GM12878 (cell line): ENCODE measurements at regions not wholly inside any gene's neighbourhood (a gene's known extent, or its start where the extent isn't known, plus 50 kb on each side); places are given as distances from the start of the nearest gene placed in this dataset.

Source experiments
- ATAC-seq: fragments of 200-7000 bp; cut with Tn5 transposase; 3 replicates; pipeline ENCODE4 v1.9.1; 2020; ENCODE audit warnings: mild to moderate bottlenecking, moderate library complexity
- BruUV-seq: library from RNA; stranded (reverse); fragments of 400-500 nt; replicated peaks from 2 replicates; lab custom pipeline; 2021; lab: Mats Ljungman, UMichigan
- CTCF ChIA-PET: fragments of 300-600 bp; sonication (Branson Sonifier 250); formaldehyde crosslinking; extraction: SDS; loops from one replicate; lab custom pipeline; 2021; ENCODE audit warnings: inconsistent platforms; lab: Yijun Ruan, JAX
- POLR2A ChIA-PET: fragments of 350-600 bp; formaldehyde crosslinking; extraction: SDS; loops from one replicate; lab custom pipeline; 2021; ENCODE audit warnings: inconsistent platforms; lab: Charles Lee
- RAD21 ChIA-PET: fragments of 300-600 bp; sonication (Branson Sonifier 250); formaldehyde crosslinking; loops from one replicate; lab custom pipeline; 2023; ENCODE audit warnings: antibody characterized with exemption; ENCODE audit not compliant: unreplicated experiment; lab: Charles Lee
- SMC1A ChIA-PET: fragments of 300-600 bp; sonication (Branson Sonifier 250); formaldehyde crosslinking; loops from one replicate; lab custom pipeline; 2023; ENCODE audit not compliant: unreplicated experiment, uncharacterized antibody; lab: Charles Lee
- DNase-seq: peaks from one replicate; pipeline ENCODE4 v3.0.0-alpha.2; 2011; ENCODE audit warnings: low read depth, low spot score
- FAIRE-seq: peaks from 3 replicates; lab custom pipeline; 2011; peaks lifted over from hg19 to GRCh38; lab: Jason Lieb, UNC
- H2AFZ ChIP-seq: 2 replicates; pipeline ENCODE4 v1.6.0; 2011; ENCODE audit warnings: low read depth, low read length, control low read depth; ENCODE audit not compliant: control insufficient read depth
- H3K27ac ChIP-seq: 2 replicates; pipeline ENCODE4 v1.5.1; 2011; ENCODE audit warnings: control low read depth; ENCODE audit not compliant: control insufficient read depth, insufficient read depth
- H3K27me3 ChIP-seq, 2 experiments: replicated peaks in 1 of 2; 2 replicates each; pipeline versions ENCODE4 v1.6.0 to v1.6.1; 2011; ENCODE audit warnings: low read length in 1 of 2; ENCODE audit not compliant: control insufficient read depth in 2 of 2, insufficient read depth in 2 of 2
- H3K36me3 ChIP-seq, 2 experiments: 2 replicates each; pipeline ENCODE4 v1.5.1; 2011; ENCODE audit warnings: low read length in 1 of 2; ENCODE audit not compliant: control insufficient read depth in 2 of 2, insufficient read depth in 2 of 2
- H3K4me1 ChIP-seq: 2 replicates; pipeline ENCODE4 v1.6.1; 2011; ENCODE audit warnings: mild to moderate bottlenecking, low read length, moderate library complexity, mixed read lengths; ENCODE audit not compliant: control insufficient read depth, insufficient read depth
- H3K4me2 ChIP-seq: 2 replicates; pipeline ENCODE4 v1.6.0; 2011; ENCODE audit warnings: control low read depth; ENCODE audit not compliant: control insufficient read depth, insufficient read depth
- H3K4me3 ChIP-seq: fragments of 200-600 bp; sonication (generic); 2 replicates; pipeline ENCODE4 v1.5.1; 2016
- H3K79me2 ChIP-seq: 2 replicates; pipeline ENCODE4 v1.6.0; 2011; ENCODE audit warnings: low read length; ENCODE audit not compliant: control insufficient read depth, insufficient read depth
- H3K9ac ChIP-seq: 2 replicates; pipeline ENCODE4 v1.8.0; 2011; ENCODE audit warnings: low read length, control low read depth, mixed read lengths; ENCODE audit not compliant: control insufficient read depth, insufficient read depth
- H3K9me3 ChIP-seq: replicated peaks from 3 replicates; pipeline ENCODE4 v1.5.1; 2011; ENCODE audit warnings: mild to moderate bottlenecking, low read length; ENCODE audit not compliant: control insufficient read depth, insufficient read depth
- H4K20me1 ChIP-seq: 2 replicates; pipeline ENCODE4 v1.6.0; 2011; ENCODE audit not compliant: control insufficient read depth, insufficient read depth
- BCL3 ChIP-seq: IDR thresholded peaks from 2 replicates; pipeline ENCODE4 v1.6.1; 2011; ENCODE audit warnings: borderline replicate concordance, low read depth, mild to moderate bottlenecking, moderate library complexity, low read length; ENCODE audit not compliant: insufficient read depth, poor library complexity, severe bottlenecking
- BCLAF1 ChIP-seq: fragments of 450-650 bp; IDR thresholded peaks from 2 replicates; pipeline ENCODE4 v1.6.1; 2017; ENCODE audit warnings: antibody characterized with exemption, mild to moderate bottlenecking, moderate library complexity
- CEBPB ChIP-seq, 2 experiments: fragments of 150-350 bp in 1 of 2; IDR thresholded peaks; 2 replicates each; pipeline ENCODE4 v1.6.1; 2012 to 2014; ENCODE audit warnings: low read depth in 2 of 2, low read length in 2 of 2, borderline replicate concordance in 1 of 2, inconsistent platforms in 1 of 2
- CHD1 ChIP-seq: IDR thresholded peaks from 2 replicates; pipeline ENCODE4 v1.6.1; 2012; ENCODE audit warnings: low read depth, low read length, improper control_type of control experiment
- HDAC2 ChIP-seq: fragments of 200-600 bp; sonication (generic); IDR thresholded peaks from 2 replicates; pipeline ENCODE4 v1.6.1; 2017
- LARP7 ChIP-seq: fragments of 450-650 bp; IDR thresholded peaks from 2 replicates; pipeline ENCODE4 v1.6.1; 2017; ENCODE audit warnings: mild to moderate bottlenecking
- MTA3 ChIP-seq: IDR thresholded peaks from 2 replicates; pipeline ENCODE4 v1.6.1; 2012; ENCODE audit warnings: low read length, inconsistent platforms, borderline replicate concordance
- PKNOX1 ChIP-seq: fragments of 450-650 bp; IDR thresholded peaks from 2 replicates; pipeline ENCODE4 v1.6.1; 2016; ENCODE audit warnings: mild to moderate bottlenecking
- SIN3A ChIP-seq: IDR thresholded peaks from 2 replicates; pipeline ENCODE4 v1.6.1; 2012; ENCODE audit warnings: low read depth, low read length, improper control_type of control experiment
- YBX1 ChIP-seq: fragments of 450-650 bp; IDR thresholded peaks from 2 replicates; pipeline ENCODE4 v1.6.1; 2016; ENCODE audit warnings: antibody characterized with exemption
- WGBS: methylation state at CpG from one replicate; pipeline ENCODE4 v1.1.6; 2016; ENCODE audit warnings: low lambda C conversion rate; ENCODE audit not compliant: insufficient replicate concordance, insufficient coverage; ENCODE audit errors: missing lambda C conversion rate; 5-methylcytosine and 5-hydroxymethylcytosine counted together
- in situ Hi-C: fragments of 300-500 bp; cut with MboI; formaldehyde crosslinking; loops from 9 replicates; pipeline ENCODE4 v1.14.3; 2018; ENCODE audit warnings: mixed read lengths
- intact Hi-C: fragments of 100-400 bp; cut with micrococcal nuclease; formaldehyde crosslinking; loops from one replicate; pipeline ENCODE4 v1.14.2; 2022; ENCODE audit not compliant: unreplicated experiment

GRCh38 chr3:106113747-106114146 is 244.9 kb upstream of the CBLB start:
- no peak for TF ChIP-seq YBX1
- no peak for TF ChIP-seq CHD1
- no peak for TF ChIP-seq PKNOX1
- TF ChIP-seq CEBPB (IDR thresholded peaks at IDR 0.05; ENCODE audit: borderline replicate concordance in 1 of 2, low read depth in 2 of 2, low read length in 2 of 2): no peak
- no peak for TF ChIP-seq BCL3
- TF ChIP-seq SIN3A: no peak
- TF ChIP-seq LARP7: no peak
- TF ChIP-seq BCLAF1: no peak
- TF ChIP-seq MTA3: no peak
- no peak for TF ChIP-seq HDAC2
- TF ChIP-seq, all 136 proteins: peak for 0
- Histone ChIP-seq H3K4me3 (no peak overlapping the region), H3K4me1 (no peaks in the 10 kb centered on the region), H3K4me2 (no peak overlapping the region), H3K9ac (no peak overlapping the region), H3K36me3 (no peaks in the 10 kb centered on the region), H4K20me1 (no peaks in the 10 kb centered on the region), H2AFZ (no peak overlapping the region), H3K27ac (no peak overlapping the region), H3K27me3 (no peaks in the 10 kb centered on the region), H3K79me2 (no peaks in the 10 kb centered on the region), H3K9me3 (no peaks in the 10 kb centered on the region; the same call in 2 of the 3 replicates)
- ATAC-seq: no peak
- intact Hi-C loops (no loop called here), in situ Hi-C loops (no loop called here)
- SMC1A ChIA-PET: no interaction called here
- BruUV-seq: no TSS peak
- CTCF ChIA-PET: no interaction called here
- no peak for DNase-seq
- RAD21 ChIA-PET: no interaction called here
- POLR2A ChIA-PET: no interaction called here
- WGBS: 4% methylated on average over 1 of the region's 1 CpG
- FAIRE-seq: no peak
